HG02970 (cell line): ENCODE measurements at regions not wholly inside any gene's neighbourhood (a gene's known extent, or its start where the extent isn't known, plus 50 kb on each side); places are given as distances from the start of the nearest gene placed in this dataset.
"Not testable (repeated sequence)": the region's sequence is repeated elsewhere in the genome, so short reads cannot be mapped to it uniquely, and the experiment has no call there.

Experiments
- ATAC-seq: cut with Tn5 transposase; IDR thresholded peaks from one replicate; pipeline ENCODE4 v1.9.1; 2021; ENCODE audit warnings: mild to moderate bottlenecking, moderate library complexity, moderate number of reproducible peaks; ENCODE audit not compliant: unreplicated experiment, low FRiP score

GRCh38 chr3:81375921-81376320 lies 385.5 kb downstream of the GBE1 start:
- ATAC-seq, result no peak

GRCh38 chr3:81364411-81364810 lies 397.0 kb downstream of the GBE1 start:
- ATAC-seq, result no peak

DNA sequence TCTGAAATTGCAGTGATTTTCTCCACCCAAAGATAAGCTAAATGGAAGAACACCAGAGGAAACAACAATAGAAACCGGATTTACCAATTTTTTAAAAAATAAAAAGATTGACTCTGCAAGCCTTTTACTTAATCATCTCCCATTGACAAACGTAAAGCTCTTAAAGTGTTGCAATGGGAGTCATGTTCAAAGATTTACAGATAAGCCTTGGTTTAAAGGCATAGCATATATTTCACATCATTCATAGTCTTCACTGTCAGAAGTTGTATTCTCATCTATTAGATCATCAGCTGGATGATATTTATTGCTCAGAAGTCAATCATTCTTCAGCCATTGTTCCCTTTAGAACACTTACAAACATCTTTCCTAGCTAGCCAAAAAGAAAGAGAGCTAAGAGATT lies 397.6 kb downstream of the GBE1 start:
- no peak for ATAC-seq

GRCh38 chr3:81354119-81354518 lies 407.3 kb downstream of the GBE1 start:
- ATAC-seq, result no peak

DNA sequence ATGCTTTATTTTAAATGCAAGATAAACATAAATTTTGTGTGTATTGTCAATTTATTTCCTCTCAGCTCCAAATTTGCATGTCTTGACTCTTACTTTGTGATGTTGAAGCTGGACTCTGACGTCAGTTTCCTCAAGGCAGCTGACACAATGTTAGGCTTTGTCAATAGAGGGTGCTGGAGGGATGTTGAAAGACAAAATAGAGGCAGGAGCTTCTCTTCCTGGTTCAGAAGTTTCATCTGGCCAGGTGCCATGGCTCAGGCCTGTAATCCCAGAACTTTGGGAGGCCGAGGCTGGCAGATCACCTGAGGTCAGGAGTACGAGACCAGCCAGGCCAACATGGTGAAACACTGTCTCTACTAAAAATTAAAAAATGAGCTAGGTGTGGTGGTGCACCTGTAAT lies 408.6 kb downstream of the GBE1 start:
- ATAC-seq, result no peak

- no peak for ATAC-seq
Observed at GRCh38 chr3:81349816-81350340, 411.6 kb downstream of the GBE1 start.

GRCh38 chr3:81339040-81339845 lies 422.2 kb downstream of the GBE1 start:
- peak; percentile 62 for ATAC-seq

- no peak for ATAC-seq
Observed at GRCh38 chr3:81336470-81336869, 425.0 kb downstream of the GBE1 start.

- ATAC-seq, result not testable (repeated sequence)
Observed at GRCh38 chr3:81329835-81330234, 431.6 kb downstream of the GBE1 start.

DNA sequence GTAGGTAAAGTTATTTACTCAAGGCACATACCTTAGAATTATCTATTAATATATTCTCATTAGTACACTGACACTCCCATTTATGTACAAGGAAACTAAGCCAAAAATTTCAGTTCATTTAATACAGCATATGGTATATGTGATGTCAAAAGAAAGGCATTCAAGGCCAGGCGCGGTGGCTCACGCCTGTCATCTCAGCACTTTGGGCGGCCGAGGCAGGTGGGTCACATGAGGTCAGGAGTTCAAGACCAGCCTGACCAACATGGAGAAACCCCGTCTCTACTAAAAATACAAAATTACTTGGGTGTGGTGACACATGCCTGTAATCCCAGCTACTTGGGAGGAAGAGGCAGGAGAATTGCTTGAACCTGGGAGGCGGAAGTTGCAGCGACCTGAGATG lies 435.2 kb downstream of the GBE1 start:
- no peak for ATAC-seq

- ATAC-seq, result no peak
Observed at GRCh38 chr3:81320862-81321261, 440.6 kb downstream of the GBE1 start.

GRCh38 chr3:81315030-81315429 lies 446.4 kb downstream of the GBE1 start:
- no peak for ATAC-seq

GRCh38 chr3:81311321-81311720 lies 450.1 kb downstream of the GBE1 start:
- no peak for ATAC-seq

DNA sequence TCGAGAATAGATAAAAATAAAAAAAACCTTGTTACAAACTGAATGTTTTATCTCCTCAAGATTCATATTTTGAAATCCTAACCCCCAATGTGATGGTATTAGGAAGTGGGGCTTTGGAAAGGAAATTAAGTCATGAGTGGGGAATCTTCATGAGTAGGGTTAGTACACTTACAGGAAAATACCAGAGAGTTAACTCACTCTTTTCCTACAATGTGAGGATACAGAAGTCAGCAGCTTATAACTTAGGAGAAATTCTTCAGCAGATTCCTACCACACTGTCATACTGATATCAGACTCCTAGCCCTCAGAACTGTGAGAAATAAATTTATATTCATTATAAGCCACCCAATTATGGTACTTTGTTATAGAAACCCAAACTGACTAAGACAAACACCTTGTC lies 453.1 kb downstream of the GBE1 start:
- no peak for ATAC-seq

GRCh38 chr3:81307221-81307620 lies 454.2 kb downstream of the GBE1 start:
- ATAC-seq, result no peak

- no peak for ATAC-seq
Observed at GRCh38 chr3:81303321-81303720, 458.1 kb downstream of the GBE1 start.

- peak; percentile 69 for ATAC-seq
Observed at GRCh38 chr3:81302045-81302444, 459.4 kb downstream of the GBE1 start.

DNA sequence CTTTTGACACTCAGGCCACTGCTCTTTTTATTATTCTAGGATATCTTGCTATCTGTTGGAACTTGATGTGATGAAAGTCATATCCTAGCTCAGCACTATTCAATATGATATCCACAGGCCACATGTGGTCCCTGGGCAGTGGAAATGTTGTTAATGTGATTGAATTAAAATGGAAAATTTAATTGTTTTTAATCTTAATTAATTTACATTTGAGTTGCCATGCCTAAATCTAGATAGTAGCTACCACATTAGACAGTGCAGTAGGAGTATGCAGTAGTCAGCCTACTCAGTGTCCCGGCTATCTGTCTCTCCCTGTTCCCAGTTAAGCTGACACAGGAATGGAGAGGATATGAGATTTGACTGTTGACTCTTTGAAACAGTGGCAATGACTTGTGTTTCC lies 460.2 kb downstream of the GBE1 start:
- ATAC-seq, result no peak

- ATAC-seq, result no peak
Observed at GRCh38 chr3:81300324-81300927, 461.0 kb downstream of the GBE1 start.

DNA sequence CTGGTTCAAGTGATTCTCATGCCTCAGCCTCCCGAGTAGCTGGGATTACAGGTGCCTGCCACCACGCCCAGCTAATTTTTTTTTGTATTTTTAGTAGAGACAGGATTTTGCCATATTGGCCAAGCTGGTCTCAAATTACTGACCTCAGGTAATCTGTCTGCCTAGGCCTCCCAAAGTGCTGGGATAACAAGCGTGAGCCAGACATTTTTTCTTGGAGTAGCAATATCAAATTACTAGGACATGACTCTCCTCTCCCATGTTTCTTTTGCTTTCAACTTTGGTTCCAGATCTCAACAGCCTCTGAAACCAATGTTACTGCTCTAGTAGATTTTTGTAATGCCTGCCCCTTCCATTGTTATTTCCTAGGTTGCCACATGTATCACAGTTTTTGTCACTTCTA lies 462.0 kb downstream of the GBE1 start:
- no peak for ATAC-seq

DNA sequence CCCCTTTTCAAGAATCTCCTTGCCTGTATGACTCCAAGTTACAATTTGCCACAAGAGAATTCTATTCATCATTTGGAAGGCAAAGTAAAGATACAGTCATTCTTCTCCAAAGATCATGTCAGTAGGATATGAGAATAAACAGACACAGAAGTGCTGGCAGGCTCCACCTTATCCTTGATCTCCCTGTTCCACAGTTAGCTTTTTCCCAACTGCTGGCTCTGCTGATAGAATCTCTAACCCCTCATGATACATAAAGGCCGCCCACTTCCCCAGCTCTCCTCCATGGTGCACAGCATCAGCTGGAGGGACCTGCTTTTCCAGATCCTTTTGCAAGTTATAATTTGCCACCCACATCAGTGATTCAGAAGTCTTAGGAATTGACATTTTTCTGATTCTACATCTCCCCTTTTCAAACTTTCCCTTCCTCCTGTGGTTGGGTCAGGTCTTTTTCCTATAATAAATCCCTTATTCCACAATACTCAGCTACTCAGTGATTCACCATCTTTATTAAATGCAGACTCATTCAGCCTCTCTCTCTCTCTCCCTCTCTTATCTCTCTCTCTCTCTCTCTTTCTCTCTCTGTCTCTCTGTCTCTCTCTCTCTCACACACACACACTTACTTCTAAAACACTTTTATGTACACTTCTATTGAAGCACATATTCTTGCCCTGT lies 465.4 kb downstream of the GBE1 start:
- no peak for ATAC-seq
